ENCODE measurements at regions not wholly inside any gene's neighbourhood (a gene's known extent, or its start where the extent isn't known, plus 50 kb on each side); places are given as distances from the start of the nearest gene placed in this dataset.
A peak's percentile ranks its signal among the peaks of the same experiment; 100 is the strongest.

DNA sequence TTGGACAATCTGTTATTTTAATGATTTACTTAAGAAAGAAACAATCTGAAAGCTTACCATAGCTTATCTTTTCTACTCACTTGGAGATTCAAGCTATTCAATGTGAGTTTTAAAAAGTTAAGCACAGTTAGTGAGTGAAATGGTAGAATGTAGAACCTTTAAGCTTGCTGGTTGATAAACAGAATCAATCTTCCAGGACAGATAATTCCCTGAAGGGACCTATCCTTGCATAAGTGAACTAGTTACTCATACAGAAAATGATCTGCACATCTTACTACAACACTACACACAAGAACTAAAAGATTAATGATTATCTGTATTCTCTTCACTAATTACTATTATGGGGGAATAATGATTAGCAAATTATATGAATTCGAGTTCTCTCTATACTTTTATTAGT, 165.6 kb downstream of the PALM2AKAP2 start:
- DNase-seq (ENCODE audit: low read depth, low spot score), result no peak

DNA sequence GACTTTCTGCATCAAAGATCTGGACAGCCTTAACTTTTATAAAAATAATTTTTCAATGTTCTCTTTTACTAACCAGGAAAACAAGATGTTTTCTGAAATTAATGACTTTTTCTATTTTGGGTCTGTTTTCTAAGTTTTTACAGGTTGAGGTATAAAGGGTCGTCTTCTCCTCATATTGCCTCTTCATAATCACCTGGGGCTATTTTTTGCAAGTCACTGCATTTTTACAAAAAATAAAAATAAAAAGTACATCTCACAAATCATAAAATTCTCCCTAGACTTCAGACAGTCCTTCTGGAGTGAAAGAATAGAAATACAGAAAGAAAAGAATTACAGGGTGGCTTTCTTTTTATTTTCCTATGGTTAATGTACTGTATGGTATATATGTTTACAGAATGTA, 168.5 kb downstream of the PALM2AKAP2 start:
- DNase-seq (ENCODE audit: low read depth, low spot score), result no peak

GRCh38 chr9:109950710-109951443, 170.9 kb downstream of the PALM2AKAP2 start:
- DNase-seq (ENCODE audit: low read depth, low spot score), result no peak

DNA sequence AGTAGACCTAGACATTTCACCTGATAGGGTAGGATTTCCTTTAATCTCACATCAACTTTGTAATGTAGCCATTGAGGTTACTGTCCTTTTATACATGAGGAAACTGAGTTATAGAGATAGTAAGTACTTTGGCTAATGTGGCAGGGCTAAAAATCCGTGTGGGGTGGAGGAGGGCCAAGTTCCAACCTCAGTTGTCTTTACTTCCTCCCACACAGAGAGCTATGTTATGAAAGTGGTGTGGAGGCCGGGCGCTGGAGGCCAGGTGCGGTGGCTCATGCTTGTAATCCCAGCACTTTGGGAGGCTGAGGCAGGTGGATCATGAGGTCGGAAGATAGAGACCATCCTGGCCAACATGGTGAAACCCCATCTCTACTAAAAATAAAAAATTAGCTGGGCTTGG, 173.3 kb downstream of the PALM2AKAP2 start:
- no peak for DNase-seq (ENCODE audit: low read depth, low spot score)

GRCh38 chr9:109953813-109954497, 174.0 kb downstream of the PALM2AKAP2 start:
- no peak for DNase-seq (ENCODE audit: low read depth, low spot score)

GRCh38 chr9:109956717-109957440, 176.9 kb downstream of the PALM2AKAP2 start:
- no peak for DNase-seq (ENCODE audit: low read depth, low spot score)

- DNase-seq (ENCODE audit: low read depth, low spot score), result no peak
Measured at GRCh38 chr9:109959679-109960078, 179.7 kb downstream of the PALM2AKAP2 start.

GRCh38 chr9:109961626-109962025, 181.6 kb downstream of the PALM2AKAP2 start:
- no peak for DNase-seq (ENCODE audit: low read depth, low spot score)

DNA sequence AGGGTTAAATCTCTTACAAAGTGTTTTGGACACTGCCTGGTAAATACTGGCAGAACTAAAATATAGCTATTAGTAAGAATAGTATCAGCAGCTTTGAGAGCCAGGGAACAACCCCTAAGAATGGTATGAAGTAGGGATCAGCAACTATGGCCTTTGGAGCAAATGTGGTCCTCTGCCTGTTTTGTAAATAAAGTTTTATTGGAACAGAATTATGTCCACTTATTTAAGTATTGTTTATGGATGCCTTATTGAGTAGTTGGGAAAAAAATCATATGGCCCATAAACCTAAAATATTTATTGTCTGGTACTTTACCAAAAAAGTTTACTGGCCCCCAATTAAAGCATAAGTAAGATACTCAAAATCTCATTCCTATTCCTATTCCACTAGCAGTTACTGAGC, 182.2 kb downstream of the PALM2AKAP2 start:
- DNase-seq (ENCODE audit: low read depth, low spot score), result no peak

DNA sequence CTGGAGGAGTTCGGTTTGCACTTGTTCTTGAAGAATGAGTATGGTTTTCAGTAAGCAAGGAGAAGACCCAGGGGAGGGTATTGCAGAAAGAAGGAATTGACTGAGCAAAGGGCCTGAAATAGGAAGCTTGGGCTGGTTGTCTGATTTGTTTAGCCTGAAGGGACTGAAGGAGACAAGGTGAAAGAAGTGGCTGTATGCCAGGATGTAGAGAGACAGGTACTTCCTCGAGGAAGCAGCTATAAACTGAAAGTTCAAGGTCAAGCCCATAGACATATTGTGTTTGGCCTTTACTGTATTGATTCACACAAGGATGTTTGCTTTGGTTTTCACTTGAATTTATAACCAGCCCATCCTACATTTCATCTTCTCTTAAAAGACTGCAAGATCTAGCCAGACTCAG, 183.1 kb downstream of the PALM2AKAP2 start:
- DNase-seq (ENCODE audit: low read depth, low spot score), result no peak

DNA sequence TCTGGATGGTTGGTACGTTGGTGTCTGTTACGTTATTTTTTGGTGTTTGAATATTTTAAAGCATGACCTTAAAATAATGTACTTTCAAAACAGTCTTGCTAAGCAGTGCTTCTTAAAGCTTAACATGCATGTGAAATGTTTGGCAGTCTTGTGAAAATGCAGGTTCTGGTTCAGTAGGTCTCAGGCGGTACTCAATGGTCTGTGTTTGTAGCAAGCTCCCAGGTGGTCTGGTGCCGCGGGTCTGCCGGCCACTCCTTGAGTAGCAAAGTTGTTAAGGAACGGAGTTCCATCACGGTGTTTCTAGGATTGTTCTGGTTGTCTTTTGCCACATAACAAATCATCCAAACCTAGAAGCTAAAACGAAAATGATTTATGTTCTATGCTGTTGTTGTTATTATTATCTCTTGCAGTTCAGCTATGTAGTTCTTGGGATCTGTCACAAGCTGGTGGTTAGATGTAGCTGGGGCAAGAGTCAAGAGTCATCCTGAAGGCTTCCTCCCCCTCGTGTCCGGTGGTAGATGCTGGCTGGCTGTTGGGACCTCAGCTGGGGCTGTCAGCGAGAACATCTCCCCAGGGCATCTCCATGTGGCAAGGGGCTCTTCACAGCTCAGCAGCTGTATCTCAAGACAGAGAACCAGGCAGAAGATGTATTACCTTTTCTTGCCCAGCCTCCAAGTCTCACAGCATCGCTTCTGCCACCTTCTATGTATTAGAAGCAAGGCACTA, 186.8 kb downstream of the PALM2AKAP2 start:
- no peak for DNase-seq (ENCODE audit: low read depth, low spot score)

GRCh38 chr9:109967651-109968642, 187.9 kb downstream of the PALM2AKAP2 start:
- no peak for DNase-seq (ENCODE audit: low read depth, low spot score)

DNA sequence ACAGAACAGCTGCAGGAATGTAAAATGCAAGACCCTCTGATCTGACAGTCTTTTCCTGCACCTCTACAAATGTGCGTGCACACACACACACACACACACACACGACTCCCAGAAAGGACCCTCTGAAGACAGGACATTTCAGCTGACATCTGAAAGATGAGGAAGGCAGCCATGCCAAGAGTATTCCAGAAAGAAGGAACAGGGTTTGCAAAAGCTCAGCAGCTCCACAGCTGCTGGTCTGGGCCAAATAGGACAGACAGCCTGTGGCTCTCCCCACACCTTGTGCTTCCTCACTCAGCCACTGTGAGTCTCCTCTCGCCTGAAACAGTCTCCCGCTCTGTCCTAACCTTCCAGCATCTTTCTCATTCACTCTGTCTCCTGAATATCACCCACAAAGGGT, 189.0 kb downstream of the PALM2AKAP2 start:
- DNase-seq (ENCODE audit: low read depth, low spot score), result peak; percentile 58

DNA sequence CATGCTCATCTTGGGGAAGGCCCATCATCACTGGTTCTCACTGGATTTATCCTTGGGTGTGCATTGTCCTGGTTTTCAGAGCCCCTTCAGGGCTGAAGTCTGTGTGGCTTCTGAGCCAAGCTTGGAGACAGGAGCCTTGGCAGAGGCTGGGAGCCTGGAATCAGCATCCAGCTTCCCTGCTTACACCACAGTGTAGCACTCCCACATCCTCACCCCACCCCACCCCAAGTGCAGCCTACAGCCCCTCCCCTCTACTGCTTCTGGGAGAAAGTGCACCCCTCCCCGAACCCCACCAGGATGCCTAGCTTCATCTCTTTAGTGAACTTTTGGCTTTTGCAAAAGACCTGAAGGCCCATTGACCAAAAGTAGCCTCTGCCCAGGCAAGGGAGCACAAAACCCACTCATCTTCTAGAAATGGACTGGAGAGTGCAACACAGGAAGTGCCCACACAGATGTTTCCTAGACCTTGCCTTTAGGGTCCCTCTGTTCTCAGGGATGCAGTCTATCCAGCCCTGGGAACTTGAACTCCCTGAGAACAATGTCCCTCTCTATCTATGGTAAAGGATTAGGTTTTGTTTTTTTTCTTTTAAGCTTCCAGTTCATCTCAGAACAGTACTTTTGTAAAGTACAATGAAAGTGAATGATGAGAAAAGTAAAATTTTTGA, 189.7 kb downstream of the PALM2AKAP2 start:
- no peak for DNase-seq (ENCODE audit: low read depth, low spot score)

DNA sequence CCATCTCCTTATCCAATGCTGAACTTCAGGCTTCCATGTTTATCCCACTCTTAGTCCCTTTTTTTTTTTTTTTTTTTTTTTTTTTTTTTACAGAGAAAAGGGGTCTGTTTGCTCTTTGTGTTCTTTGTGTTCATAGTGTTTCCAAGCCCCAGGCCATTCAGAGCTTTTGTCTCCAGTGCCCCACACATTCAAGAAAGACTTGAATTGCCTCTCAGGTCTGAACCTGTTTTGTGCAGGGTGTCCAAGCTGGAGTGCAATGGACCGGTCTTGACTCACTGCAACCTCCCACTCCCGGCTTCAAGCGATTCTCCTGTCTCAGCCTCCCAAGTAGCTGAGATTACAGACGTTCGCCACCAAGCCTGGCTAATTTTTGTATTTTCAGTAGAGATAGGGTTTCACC, 191.2 kb downstream of the PALM2AKAP2 start:
- peak; percentile 87 for DNase-seq (ENCODE audit: low read depth, low spot score)

- DNase-seq (ENCODE audit: low read depth, low spot score), result no peak
Measured at GRCh38 chr9:109972026-109972882, 192.3 kb downstream of the PALM2AKAP2 start.

- no peak for DNase-seq (ENCODE audit: low read depth, low spot score)
Measured at GRCh38 chr9:109973336-109973735, 193.3 kb downstream of the PALM2AKAP2 start.

GRCh38 chr9:109974143-109974917, 194.3 kb downstream of the PALM2AKAP2 start:
- no peak for DNase-seq (ENCODE audit: low read depth, low spot score)

GRCh38 chr9:109974918-109975276, 194.9 kb downstream of the PALM2AKAP2 start:
- no peak for DNase-seq (ENCODE audit: low read depth, low spot score)
